ENCODE measurements at regions not wholly inside any gene's neighbourhood (a gene's known extent, or its start where the extent isn't known, plus 50 kb on each side); places are given as distances from the start of the nearest gene placed in this dataset.

DNA sequence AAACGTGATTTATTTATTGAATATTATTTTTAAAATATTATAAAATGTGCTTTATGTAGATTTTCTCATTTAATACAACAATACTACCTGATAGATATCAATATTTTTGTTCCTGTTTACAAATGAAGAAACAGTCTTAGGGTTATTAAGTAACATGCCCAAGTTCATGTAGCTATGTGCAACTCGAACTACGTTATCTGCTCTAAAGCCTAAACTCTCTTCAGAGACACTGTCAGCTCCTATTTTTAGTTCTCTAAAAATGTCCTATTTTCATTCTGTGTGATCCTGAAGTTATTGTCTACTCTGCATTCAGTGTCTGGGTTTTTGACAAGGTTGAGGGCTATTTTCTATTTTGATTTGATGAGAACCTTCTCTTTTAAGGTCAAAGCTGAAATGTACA lies 550.1 kb upstream of the B3GALT2 start:
- no peak for DNase-seq

DNA sequence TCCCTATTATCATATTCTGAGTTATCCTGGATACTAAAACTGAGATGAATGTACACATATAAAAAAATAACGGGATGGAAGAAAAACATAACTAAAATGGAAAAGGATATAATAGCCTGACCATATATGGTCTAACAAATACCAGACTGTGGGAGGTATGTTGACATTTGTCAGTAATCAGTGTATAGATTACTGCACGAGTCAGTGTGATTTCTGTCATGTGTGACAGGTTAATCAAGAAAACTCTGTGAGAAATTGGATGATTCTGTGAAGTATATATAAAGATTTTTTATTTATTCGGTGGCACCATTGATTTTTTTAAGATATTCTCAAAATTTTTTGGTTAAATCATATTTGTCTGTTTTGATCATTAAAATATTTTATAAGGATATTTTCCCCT lies 547.3 kb upstream of the B3GALT2 start:
- DNase-seq = no peak

DNA sequence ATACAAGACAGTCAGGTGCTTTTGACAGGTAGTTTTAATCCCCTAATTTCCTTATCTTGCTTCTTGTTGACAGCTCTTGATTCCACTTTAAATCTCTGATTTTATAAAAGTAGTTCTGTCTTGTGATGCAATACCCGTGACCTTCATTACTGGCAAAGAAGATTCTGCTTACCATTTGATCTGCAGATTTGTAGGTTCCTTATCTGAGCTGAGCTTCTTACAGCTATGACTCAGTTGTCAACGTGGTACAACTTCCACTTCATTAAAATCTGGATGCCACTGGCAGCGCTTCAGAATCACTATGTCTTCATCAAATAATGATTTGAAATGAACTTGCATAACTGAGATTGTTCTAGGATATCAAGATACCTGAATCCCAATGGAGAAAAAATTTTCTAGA lies 543.6 kb upstream of the B3GALT2 start:
- no peak for DNase-seq

DNA sequence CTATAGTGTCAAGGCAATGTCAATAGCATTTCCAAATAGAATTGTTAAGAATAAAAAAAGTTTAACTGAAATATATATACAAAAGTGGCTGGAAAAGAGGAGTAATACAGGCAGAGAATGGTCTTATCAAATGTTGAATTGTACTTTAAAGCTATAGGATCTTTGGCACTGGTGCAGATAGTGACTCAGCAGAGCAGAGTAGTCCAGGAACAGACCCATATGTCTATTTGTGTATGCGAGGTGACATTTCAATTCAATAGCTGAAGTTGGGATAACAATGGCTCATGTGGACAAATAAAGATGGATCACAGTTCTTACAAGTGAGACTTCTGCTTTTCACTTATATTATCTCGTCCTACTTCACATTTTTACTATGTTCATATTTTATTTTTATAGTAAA lies 543.0 kb upstream of the B3GALT2 start:
- DNase-seq = no peak

DNA sequence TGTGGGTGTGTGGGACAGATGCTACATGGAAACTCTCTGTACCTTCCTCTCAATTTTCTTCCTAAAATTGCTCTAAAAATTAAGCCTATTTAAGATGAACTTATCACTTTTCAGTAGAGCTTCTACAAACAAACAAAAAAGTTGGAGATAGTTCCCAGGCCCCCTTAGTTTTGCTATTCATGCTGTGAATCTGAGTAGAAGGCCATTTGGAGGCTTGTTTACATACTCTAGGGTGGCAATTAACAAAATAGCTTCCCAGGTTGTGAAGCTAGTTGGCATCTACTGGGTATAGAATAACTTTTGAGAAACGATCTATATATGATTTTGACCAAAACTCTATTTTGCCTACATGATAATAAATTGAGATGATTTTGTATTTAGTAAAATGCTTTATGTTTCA lies 541.4 kb upstream of the B3GALT2 start:
- DNase-seq = no peak

DNA sequence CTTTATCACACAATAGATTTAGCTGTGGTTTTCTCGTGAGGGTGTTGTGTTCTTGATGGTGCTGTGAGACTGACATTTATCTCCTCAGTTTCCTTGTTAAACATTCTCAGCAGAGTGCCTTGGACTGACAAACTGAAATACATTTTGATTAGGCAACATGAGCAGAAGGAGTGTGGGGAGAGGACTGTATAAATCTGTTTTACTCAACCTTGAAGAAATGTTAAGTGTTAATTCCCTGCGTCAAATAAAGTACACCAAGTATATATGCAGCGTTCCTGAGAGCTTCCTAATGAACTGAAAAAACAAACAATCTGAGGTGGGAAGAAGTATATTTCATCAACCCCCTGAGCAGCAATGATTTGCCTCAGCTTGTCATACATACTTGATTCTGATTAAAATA lies 540.3 kb upstream of the B3GALT2 start:
- no peak for DNase-seq

DNA sequence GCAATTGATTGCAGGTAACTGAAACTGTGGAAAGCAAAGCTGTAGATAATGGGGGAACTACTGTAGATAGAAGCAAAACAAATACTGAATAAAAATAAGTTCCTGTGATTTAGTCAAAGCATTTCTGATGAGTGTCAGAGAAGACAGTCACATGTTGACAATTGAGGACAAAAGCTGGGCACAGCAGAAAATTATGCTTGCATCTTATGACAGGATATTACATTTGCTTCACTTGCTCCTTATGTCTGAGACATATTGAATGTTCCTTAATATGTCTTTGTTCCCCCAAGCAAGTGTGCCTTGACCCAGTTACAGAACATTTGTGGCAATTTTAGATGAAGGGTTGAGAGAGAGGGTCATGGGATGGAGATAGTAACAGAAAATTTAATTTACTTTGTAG lies 526.0 kb upstream of the B3GALT2 start:
- DNase-seq = no peak

DNA sequence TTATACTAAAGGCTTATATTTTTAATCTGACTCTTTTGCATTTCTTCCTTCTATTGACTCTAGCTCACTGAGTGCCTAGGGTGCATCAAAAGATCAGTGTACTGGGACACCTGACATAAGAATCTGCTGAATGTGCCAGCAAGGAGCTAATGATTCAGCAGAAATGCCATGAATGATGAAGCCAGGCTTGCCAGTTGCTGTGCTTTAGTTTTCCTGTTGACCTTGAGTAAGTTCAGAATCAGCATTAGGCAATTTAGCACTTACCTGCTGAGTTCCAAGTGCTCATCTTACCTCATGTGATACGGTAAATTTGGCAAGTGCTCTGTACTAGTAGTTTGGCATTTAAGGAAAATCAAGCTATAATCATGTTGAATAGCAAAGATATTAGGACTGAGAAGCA lies 523.2 kb upstream of the B3GALT2 start:
- DNase-seq = no peak

DNA sequence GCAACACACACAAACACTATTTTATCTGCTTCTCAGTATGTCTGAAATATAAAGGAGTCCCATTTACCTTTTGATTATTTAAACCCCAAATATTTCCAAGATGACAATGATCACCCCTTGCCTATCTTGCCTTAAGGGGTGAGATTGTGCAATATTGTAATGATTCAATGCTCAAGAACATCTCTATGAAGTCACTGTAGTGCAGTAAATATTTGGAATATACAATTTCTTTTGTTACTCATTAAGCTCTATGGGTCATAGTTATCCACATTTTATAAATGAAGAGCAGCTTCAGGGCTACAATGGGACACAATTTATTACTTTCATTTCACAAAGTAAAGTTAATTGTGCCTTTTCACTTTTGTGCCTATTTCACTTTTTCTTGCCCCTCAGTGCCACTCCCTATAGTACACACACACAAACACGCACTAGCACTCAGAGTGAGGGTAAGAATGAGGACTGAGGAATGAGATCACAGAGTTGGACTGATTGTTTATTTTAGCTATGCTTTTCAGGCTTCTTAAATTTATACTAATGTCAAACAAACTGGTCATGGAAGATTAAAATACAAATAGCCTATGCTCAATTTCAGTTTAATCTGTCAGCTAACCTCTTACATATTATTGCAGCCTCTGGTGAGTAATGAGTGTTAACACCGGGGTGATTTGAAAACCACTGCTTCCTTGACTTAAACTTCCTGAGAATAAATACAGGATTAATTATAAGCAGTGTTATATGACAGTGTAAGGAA lies 521.0 kb upstream of the B3GALT2 start:
- DNase-seq = no peak

DNA sequence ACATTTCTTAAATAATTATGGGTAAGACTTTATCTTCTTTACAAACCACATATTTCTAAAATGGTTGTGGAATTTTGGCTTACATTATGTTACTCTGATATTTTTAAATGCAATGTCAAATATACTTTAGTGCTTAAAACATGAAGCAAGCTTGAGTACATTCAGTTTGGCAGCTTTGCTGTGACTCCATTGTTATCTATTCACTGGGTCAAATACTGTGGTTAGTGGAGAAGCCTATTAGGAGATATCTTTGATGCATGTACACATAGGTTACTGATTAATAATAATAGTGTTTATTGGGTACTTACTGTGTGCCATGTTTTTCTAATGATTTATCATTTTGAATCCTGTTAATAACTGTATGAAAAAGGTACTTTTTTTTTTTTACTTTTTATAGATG lies 520.4 kb upstream of the B3GALT2 start:
- DNase-seq = no peak

DNA sequence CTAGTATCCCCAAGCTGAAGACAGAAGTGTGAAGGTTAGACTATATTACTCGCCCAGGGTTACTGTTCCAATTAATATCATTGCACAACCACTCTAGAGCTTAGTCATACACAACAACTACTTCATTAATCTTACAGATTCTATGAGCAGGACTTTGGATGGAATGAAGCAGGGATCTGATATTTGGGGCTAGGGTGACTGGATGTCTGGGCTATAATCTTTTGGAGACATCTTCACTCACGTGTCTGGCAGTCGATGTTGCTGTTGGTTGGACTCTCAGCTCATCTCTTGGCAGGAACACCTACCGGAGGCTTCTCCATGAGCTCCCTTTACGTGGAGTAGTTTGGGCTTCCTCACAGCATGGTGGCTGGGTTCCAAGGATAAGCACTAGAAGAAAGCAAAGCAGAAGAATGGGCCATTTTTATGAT lies 519.2 kb upstream of the B3GALT2 start:
- no peak for DNase-seq

DNA sequence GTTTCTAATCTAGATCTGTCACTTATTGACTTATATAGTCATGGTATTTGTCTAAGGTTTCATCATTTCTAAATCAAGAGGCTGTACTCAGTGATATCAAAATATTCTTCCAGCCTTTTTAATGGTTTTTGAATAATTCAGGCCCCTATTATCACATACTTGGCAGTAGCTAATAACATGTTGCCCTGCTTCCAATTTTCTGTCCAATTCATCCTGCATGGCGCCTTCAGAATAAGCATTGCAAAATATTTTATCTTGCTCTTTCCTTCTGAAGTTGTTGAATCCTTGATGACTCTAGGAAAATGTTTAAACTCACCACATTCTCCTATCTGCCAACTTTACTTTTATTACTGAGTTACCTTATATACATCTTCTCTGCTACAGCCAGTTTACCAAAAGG lies 517.2 kb upstream of the B3GALT2 start:
- no peak for DNase-seq

DNA sequence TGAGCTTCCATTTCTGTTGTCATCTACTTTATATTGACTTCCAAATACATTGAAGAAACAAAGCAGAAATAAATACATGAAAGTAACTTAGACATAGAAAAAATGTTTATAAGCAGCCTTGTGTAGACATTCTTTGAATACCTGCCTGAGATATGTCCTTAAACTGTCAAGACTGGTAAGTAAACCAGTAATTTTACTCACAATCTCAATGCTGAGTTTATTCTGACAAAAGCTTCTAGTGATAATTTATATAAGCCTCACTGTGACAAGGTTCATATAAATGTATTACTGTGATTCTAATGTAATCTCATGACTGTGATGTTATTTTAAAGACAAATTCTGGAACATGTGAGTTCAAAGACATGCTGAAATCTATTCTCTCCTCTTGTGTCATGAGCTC lies 516.7 kb upstream of the B3GALT2 start:
- no peak for DNase-seq

DNA sequence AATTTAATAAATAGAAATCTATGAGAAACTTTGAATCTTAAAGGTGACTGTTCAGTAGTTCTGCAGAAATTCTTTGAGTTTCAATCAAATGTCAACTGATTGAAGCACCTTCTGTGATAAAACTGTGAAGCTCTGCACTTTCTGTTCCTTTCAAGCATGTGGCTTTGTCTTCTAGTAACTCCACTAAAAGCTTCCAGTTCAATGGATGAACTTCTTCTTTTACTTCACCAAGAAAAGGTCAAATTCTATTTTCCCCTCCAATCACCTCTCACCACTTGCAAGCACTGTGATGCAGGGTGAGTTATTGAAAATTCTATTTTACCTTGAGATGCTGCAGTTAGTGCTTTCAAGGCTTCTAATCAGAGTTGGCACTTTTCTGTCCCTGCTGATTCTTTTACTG lies 515.3 kb upstream of the B3GALT2 start:
- DNase-seq = no peak

DNA sequence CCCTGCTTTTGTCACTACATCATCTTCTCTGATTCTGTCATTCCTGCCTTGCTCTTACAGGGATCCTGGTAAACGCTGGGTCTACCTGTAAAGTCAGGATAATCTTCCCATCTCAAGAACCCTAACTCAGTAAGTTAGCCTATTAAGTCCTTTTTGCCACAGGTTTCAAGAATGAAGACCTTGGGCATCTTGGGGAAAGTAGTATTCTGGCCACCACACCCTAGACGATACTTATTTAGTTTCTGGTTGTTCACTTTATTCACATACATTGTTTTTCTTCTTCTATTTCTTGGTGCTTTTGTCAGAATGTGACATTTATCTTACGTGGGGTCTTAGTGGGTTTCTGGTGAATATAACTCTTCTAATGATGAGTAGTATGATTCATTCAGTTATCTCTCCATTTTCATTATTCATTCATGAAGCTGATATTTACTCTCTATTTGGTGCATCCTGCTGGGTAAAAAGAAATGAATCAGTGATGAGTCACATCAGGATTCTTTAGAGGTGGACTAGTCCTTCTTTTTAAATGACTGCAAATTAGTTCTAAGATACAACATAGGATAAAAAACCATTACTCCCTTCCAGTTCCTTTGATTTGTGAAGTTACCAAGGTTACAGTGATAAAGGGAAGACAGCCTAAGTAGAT lies 514.4 kb upstream of the B3GALT2 start:
- no peak for DNase-seq

DNA sequence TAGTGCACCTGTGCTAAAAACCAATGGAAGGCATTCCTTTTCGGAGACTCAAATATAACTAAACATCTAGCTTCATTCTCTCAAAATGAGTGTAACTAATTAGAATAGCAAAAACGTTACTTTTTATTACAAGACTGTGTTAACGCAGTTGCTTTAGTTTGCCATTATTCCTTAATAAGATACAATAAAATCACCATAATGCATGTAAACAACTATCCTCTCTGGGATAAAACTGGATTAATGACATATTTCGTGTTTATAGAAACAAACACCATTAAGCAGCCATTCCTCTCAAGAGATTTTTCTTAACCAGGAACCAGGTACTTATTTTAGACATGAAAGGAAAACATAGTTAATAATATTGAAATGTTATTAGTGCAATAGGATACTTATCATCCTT lies 512.8 kb upstream of the B3GALT2 start:
- DNase-seq = no peak

DNA sequence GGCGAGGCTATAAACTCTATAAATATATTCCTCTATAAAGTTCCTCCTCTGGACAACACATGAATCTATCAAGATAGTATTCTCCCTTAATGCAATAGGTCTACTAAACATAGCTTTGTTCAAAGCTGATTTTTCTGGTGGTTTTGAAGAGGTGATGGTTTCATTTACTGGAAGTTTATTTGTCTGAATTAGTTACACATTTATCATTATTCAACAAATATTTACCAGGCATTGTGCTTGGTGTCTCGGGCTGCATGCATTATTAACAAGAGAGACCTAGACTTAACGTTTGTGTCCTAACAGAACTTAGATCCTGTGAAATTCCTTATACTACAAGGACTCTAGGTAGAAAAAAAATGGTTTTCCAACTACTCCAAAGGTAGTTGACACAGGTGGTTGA lies 511.4 kb upstream of the B3GALT2 start:
- no peak for DNase-seq

DNA sequence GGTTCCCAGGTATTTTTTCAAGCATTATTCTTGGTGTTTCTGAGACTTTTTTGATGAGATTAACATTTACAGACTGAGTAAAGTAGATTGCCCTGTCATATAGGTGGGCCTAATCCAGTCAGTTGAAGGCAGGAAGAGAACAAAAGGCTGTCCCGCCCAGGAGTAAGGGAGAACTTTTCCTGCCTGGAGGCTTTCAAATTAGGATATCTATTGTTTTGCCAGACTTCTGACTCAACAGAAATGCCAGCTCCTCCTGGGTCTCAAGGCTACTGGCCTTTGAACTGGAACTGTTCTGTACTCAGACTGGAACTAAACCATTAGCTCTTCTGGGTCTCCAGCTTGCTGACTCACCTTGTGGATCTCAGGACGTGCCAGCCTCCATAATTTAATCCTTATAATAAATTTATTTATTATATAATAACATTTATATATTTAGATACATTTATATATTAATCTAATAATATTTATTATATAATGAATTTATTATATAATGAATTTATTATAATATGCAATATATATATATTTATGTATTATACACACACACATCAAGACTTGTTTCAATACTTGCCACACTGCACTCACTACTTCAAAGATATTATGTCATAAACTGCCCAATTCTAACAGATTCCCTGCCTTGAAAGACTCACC lies 510.8 kb upstream of the B3GALT2 start:
- no peak for DNase-seq

DNA sequence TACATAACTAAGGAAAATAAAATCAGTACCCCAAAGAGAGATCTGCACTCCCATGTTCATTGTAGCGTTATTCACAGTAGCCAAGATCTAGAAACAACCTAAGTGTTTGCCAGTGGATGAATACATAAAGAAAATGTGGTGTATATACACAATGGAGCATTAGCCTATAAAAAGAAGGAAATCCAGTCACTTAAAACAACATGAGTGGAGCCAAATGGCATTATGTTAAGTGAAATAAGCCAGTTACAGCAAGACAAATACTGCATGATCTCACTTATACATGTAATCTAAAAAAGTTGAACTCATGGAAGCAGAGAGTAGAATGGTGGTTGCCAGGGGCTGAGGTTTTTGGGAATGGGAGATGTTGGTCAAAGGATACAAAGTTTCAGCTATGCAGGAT lies 508.3 kb upstream of the B3GALT2 start:
- DNase-seq = no peak

DNA sequence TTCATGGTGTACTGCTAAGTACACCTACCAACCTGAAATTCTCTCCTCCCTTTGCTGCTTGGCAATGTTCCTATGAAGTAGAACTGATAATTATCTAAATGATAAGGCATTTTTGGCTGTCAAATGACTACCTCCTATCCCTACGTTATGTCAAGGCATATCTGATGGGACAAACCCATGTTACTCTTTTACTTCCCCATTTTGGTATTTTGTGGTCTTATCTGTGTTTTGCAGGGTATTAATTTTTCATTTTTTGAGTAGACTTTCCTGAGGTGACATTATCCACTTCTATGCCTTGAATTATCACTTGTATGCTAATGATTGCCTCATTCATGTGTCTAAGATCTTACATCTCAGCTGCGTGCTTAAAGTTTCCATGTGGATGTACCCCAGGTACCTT lies 499.6 kb upstream of the B3GALT2 start:
- DNase-seq = no peak

DNA sequence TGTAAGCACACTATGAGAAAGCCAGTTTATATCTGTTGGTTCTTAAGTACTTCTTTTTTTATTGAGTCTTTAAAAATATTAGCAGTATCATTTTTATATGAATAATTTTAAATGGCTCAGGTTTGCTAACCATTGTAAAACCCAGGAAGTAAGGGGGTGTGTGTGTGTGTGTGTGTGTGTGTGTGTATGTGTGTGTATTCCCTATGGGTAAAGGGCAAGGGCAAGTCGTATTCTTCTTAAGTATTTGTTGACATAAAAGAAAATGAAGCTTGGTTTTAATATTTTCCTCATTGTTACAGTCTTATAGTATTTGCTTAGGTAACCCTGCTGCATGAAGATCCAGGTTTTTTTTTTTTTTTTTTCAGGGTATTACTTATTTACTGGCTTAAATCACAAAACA lies 495.0 kb upstream of the B3GALT2 start:
- DNase-seq = no peak

DNA sequence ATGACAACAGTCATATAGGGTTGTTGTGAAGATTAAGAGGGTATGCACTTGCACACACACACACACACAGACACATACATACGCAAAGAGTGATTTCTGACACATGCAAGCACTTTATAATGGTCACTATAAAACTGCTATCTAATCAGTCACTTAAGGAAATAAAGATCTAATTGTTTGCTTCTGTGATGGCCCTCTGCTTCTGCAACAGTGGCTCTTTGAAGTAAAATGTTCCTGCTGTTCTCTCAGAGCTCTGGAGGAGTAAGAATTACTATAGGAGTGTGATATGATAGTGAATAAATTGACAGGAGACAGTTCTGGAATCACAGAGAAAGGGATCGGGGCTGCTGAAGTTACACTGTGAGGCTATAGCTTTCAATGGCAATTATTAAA lies 494.5 kb upstream of the B3GALT2 start:
- DNase-seq = no peak

DNA sequence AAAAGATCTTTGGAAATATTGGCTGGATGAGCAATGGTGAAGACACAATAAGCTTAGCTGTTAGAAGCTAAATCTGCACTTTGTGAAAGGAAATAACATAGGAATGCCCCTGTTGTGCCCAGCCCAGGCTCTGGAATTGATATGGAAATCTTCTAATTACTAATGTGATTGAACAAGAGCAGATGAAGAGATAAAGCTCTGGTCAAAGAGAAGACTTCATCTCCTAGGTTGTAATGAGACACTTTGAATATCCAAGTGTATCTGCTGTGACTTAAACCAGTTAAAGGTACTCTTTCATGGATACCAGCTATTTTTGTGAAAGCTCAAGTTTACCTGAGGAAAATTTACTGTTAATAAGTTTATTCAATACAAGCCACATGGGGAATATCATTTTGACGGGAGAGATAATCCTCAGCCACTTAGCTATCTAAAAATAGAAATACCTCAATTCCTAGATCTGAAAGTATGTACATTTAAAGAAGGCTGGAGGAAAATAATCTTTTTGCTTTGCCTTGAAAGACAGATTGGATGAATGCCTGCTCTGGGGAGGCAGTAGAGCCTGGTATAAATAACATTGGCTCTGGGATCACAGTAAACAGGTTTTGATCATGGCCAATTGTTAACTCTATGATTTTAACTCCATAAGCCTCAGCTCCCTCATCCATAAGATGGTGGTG lies 494.0 kb upstream of the B3GALT2 start:
- no peak for DNase-seq

DNA sequence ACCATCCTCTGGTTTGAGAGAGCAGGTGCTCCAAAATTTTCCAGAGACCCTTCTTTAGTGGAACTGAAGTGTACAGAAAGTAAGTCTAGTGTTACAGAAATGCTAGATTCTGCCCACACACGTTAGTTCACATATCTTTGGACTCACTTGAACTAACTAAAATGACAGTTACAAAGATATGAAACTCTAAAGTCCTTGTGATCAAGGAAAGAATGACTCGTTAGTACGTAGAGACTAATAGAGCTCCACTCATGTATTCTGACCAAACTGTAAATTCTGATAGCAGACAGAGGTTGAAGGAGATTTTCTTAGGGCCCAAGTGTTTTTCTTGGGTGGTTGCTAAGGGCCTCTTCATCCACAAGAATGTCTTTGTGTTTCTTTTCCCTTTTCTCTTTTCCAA lies 491.5 kb upstream of the B3GALT2 start:
- DNase-seq = no peak
